ENCODE measurements at regions not wholly inside any gene's neighbourhood (a gene's known extent, or its start where the extent isn't known, plus 50 kb on each side); places are given as distances from the start of the nearest gene placed in this dataset.

- TF ChIP-seq EP300 (IDR thresholded peaks at IDR 0.05) (no peak), CTCF (IDR thresholded peaks at IDR 0.05) (no peak), POLR2A (IDR thresholded peaks at IDR 0.05) (no peak)
Measured at GRCh38 chr11:44416776-44417175, 106.8 kb upstream of the ALX4 start.

All from upper lobe of left lung (tissue), 4 donors.